NB4 (cell line): ENCODE measurements at regions not wholly inside any gene's neighbourhood (a gene's known extent, or its start where the extent isn't known, plus 50 kb on each side); places are given as distances from the start of the nearest gene placed in this dataset.

Experiments
- DNase-seq: peaks from one replicate; pipeline ENCODE4 v3.0.0; 2010; ENCODE audit warnings: low read depth
- H3K4me3 ChIP-seq: one replicate; pipeline ENCODE4 v1.5.1; 2011; ENCODE audit warnings: mild to moderate bottlenecking, low read depth, low read length, moderate library complexity
- MAX ChIP-seq: IDR thresholded peaks from 2 replicates; pipeline ENCODE4 v1.6.1; 2011; ENCODE audit warnings: low read depth, low read length
- MYC ChIP-seq: IDR thresholded peaks from 2 replicates; pipeline ENCODE4 v1.6.1; 2011; ENCODE audit warnings: low read depth, low read length
- POLR2A ChIP-seq: IDR thresholded peaks from 2 replicates; pipeline ENCODE4 v1.6.1; 2011; ENCODE audit warnings: mild to moderate bottlenecking; ENCODE audit not compliant: insufficient read length; ENCODE audit errors: extremely low read depth
- TF ChIP-seq, protein P1 (sequence below): IDR thresholded peaks from one replicate; pipeline ENCODE4 v1.5.1; 2012; ENCODE audit warnings: low read depth, low read length

GRCh38 chr5:88657906-88658775 is 224.8 kb downstream of the MEF2C start:
- TF ChIP-seq POLR2A (no peak), MAX (no peak)
- no peak for DNase-seq
- H3K4me3 ChIP-seq = no peak overlapping the region

DNA sequence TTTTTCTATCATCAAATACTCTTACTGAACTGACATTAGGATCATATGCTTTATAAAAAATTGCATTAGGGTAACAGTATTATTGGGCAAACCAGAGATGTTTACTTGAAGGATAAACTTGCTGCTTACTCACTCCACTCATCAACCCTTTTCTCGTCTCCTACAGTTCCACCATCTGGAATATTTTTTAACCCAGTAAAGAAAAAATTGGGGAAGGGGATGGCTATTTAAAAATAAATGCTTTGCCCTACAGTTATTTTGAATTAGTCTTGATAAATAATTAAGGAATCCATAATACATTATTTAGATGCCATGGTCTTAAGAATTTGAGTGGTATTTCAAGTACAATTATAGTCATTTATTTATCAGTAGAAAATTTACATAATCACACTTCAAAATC is 225.8 kb downstream of the MEF2C start:
- DNase-seq = no peak
- H3K4me3 ChIP-seq = no peak overlapping the region
- TF ChIP-seq, protein P1, sequence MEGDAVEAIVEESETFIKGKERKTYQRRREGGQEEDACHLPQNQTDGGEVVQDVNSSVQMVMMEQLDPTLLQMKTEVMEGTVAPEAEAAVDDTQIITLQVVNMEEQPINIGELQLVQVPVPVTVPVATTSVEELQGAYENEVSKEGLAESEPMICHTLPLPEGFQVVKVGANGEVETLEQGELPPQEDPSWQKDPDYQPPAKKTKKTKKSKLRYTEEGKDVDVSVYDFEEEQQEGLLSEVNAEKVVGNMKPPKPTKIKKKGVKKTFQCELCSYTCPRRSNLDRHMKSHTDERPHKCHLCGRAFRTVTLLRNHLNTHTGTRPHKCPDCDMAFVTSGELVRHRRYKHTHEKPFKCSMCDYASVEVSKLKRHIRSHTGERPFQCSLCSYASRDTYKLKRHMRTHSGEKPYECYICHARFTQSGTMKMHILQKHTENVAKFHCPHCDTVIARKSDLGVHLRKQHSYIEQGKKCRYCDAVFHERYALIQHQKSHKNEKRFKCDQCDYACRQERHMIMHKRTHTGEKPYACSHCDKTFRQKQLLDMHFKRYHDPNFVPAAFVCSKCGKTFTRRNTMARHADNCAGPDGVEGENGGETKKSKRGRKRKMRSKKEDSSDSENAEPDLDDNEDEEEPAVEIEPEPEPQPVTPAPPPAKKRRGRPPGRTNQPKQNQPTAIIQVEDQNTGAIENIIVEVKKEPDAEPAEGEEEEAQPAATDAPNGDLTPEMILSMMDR = no peak
- TF ChIP-seq MAX (no peak), MYC (no peak), POLR2A (no peak)

DNA sequence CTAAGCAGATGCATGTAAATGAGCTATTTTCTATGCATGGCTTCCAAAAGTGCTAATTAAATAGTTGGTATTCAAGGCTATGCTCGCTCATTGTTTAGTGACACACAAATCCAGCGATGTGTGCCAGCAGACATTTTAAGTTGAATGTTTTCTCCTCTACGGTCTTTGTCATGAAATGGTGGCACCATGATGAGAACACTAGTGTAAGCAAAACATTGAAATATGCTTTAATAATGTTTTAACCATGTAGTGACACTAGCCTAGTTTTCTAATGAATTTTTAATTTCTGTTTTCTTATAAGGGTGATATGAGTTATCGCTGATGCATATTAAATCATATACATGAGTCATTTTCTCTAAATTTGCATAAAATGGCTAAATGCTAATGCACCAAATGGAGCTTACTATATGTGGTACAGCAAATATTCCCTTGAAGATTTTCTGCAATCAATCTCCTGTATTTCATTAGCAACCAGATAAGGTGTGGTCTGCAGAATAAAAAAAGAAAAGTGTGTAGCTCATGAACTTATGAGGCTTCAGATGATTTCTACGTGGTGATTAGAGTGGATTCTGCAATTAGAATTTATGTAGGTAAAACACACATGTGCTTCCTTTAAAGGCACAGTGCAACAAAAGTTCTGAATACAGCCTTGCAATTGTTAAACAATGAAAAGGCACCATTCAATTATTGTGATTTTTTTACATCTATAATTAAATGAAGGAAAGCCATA is 226.6 kb downstream of the MEF2C start:
- DNase-seq = no peak
- H3K4me3 ChIP-seq = no peak overlapping the region
- TF ChIP-seq, protein P1 = no peak
- TF ChIP-seq POLR2A (no peak), MYC (no peak), MAX (no peak)

DNA sequence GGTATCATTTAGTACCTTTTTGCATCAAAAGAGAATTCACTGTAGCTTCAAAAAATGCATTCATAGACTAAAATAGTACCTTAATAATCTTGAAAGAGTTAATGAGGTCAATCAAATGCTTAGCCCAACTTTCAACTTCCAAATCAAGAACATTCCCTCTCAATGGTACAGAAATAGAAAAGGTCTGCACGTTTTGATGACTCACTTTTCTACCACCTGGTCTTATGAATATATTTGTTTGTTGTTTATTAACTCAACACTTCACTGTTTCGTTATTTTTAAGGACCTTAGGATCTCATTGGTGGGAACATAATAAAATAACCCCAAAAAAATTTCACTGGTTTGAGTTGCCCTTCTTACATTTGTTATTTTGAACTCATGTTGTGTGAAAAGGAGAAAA is 229.5 kb downstream of the MEF2C start:
- H3K4me3 ChIP-seq = no peak overlapping the region
- no peak for TF ChIP-seq MYC
- TF ChIP-seq, protein P1 = no peak
- TF ChIP-seq POLR2A = no peak
- TF ChIP-seq MAX = no peak
- DNase-seq = no peak

DNA sequence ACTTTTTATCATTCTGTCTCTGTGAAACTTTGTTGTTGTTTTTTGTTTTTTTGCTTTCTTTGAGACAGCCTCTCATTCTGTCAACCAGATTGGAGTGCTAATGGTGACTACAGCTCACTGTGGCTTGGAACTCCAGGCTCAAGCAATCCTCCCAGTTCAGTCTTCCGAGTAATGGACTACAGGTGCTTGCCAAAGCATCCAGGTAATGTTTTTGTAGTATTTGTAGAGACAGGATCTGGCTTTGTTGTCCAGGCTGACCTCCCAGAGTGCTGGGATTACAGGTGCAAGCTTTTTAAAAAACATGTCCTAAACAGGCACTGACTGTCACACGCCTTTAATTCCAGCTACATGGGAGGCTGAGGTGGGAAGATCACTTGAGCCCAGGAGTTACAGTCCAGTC is 235.1 kb downstream of the MEF2C start:
- H3K4me3 ChIP-seq = no peak overlapping the region
- no peak for DNase-seq
- no peak for TF ChIP-seq MAX
- no peak for TF ChIP-seq POLR2A
- TF ChIP-seq, protein P1 = no peak
- no peak for TF ChIP-seq MYC

- TF ChIP-seq, protein P1 = no peak
- TF ChIP-seq MYC (no peak), POLR2A (no peak), MAX (no peak)
- no peak overlapping the region for H3K4me3 ChIP-seq
- DNase-seq = no peak
Observed at GRCh38 chr5:88646866-88647265, 236.1 kb downstream of the MEF2C start.
